H9 (cell line): ENCODE measurements at regions not wholly inside any gene's neighbourhood (a gene's known extent, or its start where the extent isn't known, plus 50 kb on each side); places are given as distances from the start of the nearest gene placed in this dataset.

Experiments used
- DNase-seq: peaks from one replicate; pipeline ENCODE4 v3.0.0-alpha.2; 2017
- H2AFZ ChIP-seq: one replicate; pipeline ENCODE4 v1.6.1; 2013; ENCODE audit warnings: mild to moderate bottlenecking, low read length, control low read depth, moderate library complexity
- H2AK5ac ChIP-seq: 2 replicates; pipeline ENCODE4 v1.6.1; 2013; ENCODE audit warnings: low read length, control low read depth, mixed read lengths; ENCODE audit not compliant: insufficient read length
- H2BK120ac ChIP-seq: one replicate; pipeline ENCODE4 v1.6.1; 2013; ENCODE audit warnings: low read depth, mild to moderate bottlenecking, low read length, control low read depth, inconsistent platforms; ENCODE audit not compliant: poor library complexity, severe bottlenecking
- H2BK12ac ChIP-seq: 2 replicates; pipeline ENCODE4 v1.6.1; 2013; ENCODE audit warnings: low read length, control low read depth, mixed read lengths, low read depth; ENCODE audit not compliant: insufficient read length
- H2BK15ac ChIP-seq: 2 replicates; pipeline ENCODE4 v1.6.1; 2013; ENCODE audit warnings: low read depth, low read length, control low read depth
- H2BK20ac ChIP-seq: one replicate; pipeline ENCODE4 v1.6.1; 2013; ENCODE audit warnings: low read depth, mild to moderate bottlenecking, low read length, control low read depth, inconsistent platforms; ENCODE audit not compliant: poor library complexity, severe bottlenecking
- H2BK5ac ChIP-seq: 2 replicates; pipeline ENCODE4 v1.6.1; 2013; ENCODE audit warnings: low read length, control low read depth, mixed read lengths; ENCODE audit not compliant: insufficient read length
- H3K14ac ChIP-seq: 2 replicates; pipeline ENCODE4 v1.6.1; 2013; ENCODE audit warnings: low read length, control low read depth; ENCODE audit not compliant: insufficient read depth
- H3K18ac ChIP-seq: 2 replicates; pipeline ENCODE4 v1.6.1; 2013; ENCODE audit warnings: low read depth, mild to moderate bottlenecking, mixed read lengths, low read length, control low read depth; ENCODE audit not compliant: insufficient read length
- H3K23ac ChIP-seq: 2 replicates; pipeline ENCODE4 v1.6.1; 2013; ENCODE audit warnings: low read length, control low read depth, mixed read lengths, low read depth; ENCODE audit not compliant: insufficient read length
- H3K23me2 ChIP-seq: 2 replicates; pipeline ENCODE4 v1.6.1; 2013; ENCODE audit warnings: low read depth, mild to moderate bottlenecking, mixed read lengths, low read length, control low read depth; ENCODE audit not compliant: insufficient read length, poor library complexity, severe bottlenecking
- H3K27ac ChIP-seq: 2 replicates; pipeline ENCODE4 v1.5.1; 2013; ENCODE audit warnings: low read length, control low read depth, mixed read lengths, low read depth; ENCODE audit not compliant: insufficient read length
- H3K27me3 ChIP-seq: 2 replicates; pipeline ENCODE4 v1.6.1; 2013; ENCODE audit warnings: low read length, control low read depth, inconsistent platforms; ENCODE audit not compliant: insufficient read depth
- H3K4ac ChIP-seq: 2 replicates; pipeline ENCODE4 v1.6.1; 2013; ENCODE audit warnings: low read depth, mild to moderate bottlenecking, control low read depth, inconsistent platforms, low read length, moderate library complexity
- H3K4me1 ChIP-seq: 2 replicates; pipeline ENCODE4 v1.6.1; 2013; ENCODE audit warnings: low read length, control low read depth, inconsistent platforms; ENCODE audit not compliant: insufficient read depth
- H3K4me2 ChIP-seq: 2 replicates; pipeline ENCODE4 v1.6.1; 2013; ENCODE audit warnings: low read length, control low read depth, mixed read lengths; ENCODE audit not compliant: insufficient read length, insufficient read depth
- H3K56ac ChIP-seq: 2 replicates; pipeline ENCODE4 v1.6.1; 2013; ENCODE audit warnings: low read depth, mild to moderate bottlenecking, mixed read lengths, low read length, control low read depth; ENCODE audit not compliant: insufficient read length
- H3K79me1 ChIP-seq: 2 replicates; pipeline ENCODE4 v1.6.1; 2013; ENCODE audit warnings: low read depth, mild to moderate bottlenecking, moderate library complexity, low read length, control low read depth, inconsistent platforms; ENCODE audit not compliant: insufficient read depth, poor library complexity, severe bottlenecking
- H3K79me2 ChIP-seq: 2 replicates; pipeline ENCODE4 v1.6.1; 2013; ENCODE audit warnings: low read length, control low read depth, inconsistent platforms; ENCODE audit not compliant: insufficient read depth
- H3K9ac ChIP-seq: 2 replicates; pipeline ENCODE4 v1.6.1; 2013; ENCODE audit warnings: low read length, control low read depth, mixed read lengths; ENCODE audit not compliant: insufficient read length; ENCODE audit errors: extremely low read depth
- H3K9me3 ChIP-seq: one replicate; pipeline ENCODE4 v1.6.1; 2013; ENCODE audit warnings: low read depth, low read length, inconsistent platforms; ENCODE audit not compliant: control insufficient read depth
- H3T11ph ChIP-seq: one replicate; pipeline ENCODE4 v1.6.1; 2013; ENCODE audit warnings: mild to moderate bottlenecking, low read length, control low read depth, inconsistent platforms
- H4K20me1 ChIP-seq: one replicate; pipeline ENCODE4 v1.6.1; 2013; ENCODE audit not compliant: control insufficient read depth, insufficient read length, insufficient read depth
- H4K5ac ChIP-seq: 2 replicates; pipeline ENCODE4 v1.6.1; 2013; ENCODE audit warnings: low read depth, mild to moderate bottlenecking, mixed read lengths, low read length, control low read depth; ENCODE audit not compliant: insufficient read length
- H4K8ac ChIP-seq: replicated peaks from 2 replicates; pipeline ENCODE4 v1.6.1; 2013; ENCODE audit warnings: low read length, control low read depth, mixed read lengths, low read depth; ENCODE audit not compliant: insufficient read length
- H4K91ac ChIP-seq: 2 replicates; pipeline ENCODE4 v1.6.1; 2013; ENCODE audit warnings: low read depth, mild to moderate bottlenecking, moderate library complexity, mixed read lengths, low read length, control low read depth; ENCODE audit not compliant: insufficient read length
- H3K27ac Mint-ChIP-seq, 3 experiments: 2 replicates in 2 of 3; 3 replicates in 1 of 3; pipeline ENCODE4 v1.8.0; 2020 to 2021; ENCODE audit warnings: mixed read lengths in 3 of 3, mild to moderate bottlenecking in 1 of 3, moderate library complexity in 1 of 3
- H3K27me3 Mint-ChIP-seq: 2 replicates; pipeline ENCODE4 v1.8.0; 2021; ENCODE audit warnings: low read depth, mild to moderate bottlenecking, moderate library complexity, mixed read lengths
- H3K36me3 Mint-ChIP-seq, 3 experiments: 2 replicates in 2 of 3; 3 replicates in 1 of 3; pipeline ENCODE4 v1.8.0; 2020 to 2021; ENCODE audit warnings: low read depth in 3 of 3, mixed read lengths in 3 of 3; ENCODE audit not compliant: insufficient read depth in 1 of 3
- H3K4me1 Mint-ChIP-seq, 2 experiments: 2 replicates each; pipeline ENCODE4 v1.8.0; 2020; ENCODE audit warnings: mixed read lengths in 2 of 2
- H3K4me3 Mint-ChIP-seq, 2 experiments: 2 replicates in 1 of 2; 3 replicates in 1 of 2; pipeline ENCODE4 v1.8.0; 2020 to 2021; ENCODE audit warnings: mild to moderate bottlenecking in 2 of 2, mixed read lengths in 2 of 2, moderate library complexity in 1 of 2
- H3K9me3 Mint-ChIP-seq, 2 experiments: 2 replicates in 1 of 2; 3 replicates in 1 of 2; pipeline ENCODE4 v1.8.0; 2020; ENCODE audit warnings: mild to moderate bottlenecking in 2 of 2, mixed read lengths in 2 of 2, moderate library complexity in 1 of 2
- CTCF ChIP-seq: fragments of 200-600 bp; sonication (generic); conservative IDR thresholded peaks from 3 replicates; pipeline ENCODE4 v1.8.0; 2021; ENCODE audit warnings: antibody characterized with exemption, mild to moderate bottlenecking

DNA sequence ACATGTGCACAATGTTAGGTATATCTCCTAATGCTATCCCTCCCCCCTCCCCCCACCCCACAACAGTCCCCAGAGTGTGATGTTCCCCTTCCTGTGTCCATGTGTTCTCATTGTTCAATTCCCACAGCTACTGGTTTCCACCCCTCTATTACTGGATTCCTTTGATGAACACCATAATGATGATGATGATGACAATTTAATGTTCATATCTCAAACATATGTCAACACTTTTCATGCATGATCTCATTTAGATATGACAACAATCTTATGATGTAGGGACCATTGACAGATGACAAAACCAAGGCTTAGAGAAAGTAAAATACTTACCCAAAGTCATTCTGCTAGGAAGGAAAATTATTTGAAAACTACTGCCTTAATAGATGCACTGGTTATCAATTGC, 97.6 kb downstream of the TMEM114 start:
- no peak overlapping the region for H4K91ac ChIP-seq
- no peak overlapping the region for H4K5ac ChIP-seq
- no peak overlapping the region for H2BK5ac ChIP-seq
- no peak overlapping the region for H3K18ac ChIP-seq
- no peaks in the 10 kb centered on the region for H4K20me1 ChIP-seq
- no peaks in the 10 kb centered on the region for H3K23me2 ChIP-seq
- Mint-ChIP-seq H3K9me3 (no peaks in the 10 kb centered on the region), H3K4me3 (no peak overlapping the region), H3K27me3 (peaks cover 41% of the 10 kb centered on the region), H3K4me1 (peaks cover 12 to 23% of the 10 kb centered on the region in 2 experiments), H3K27ac (no peak overlapping the region), H3K36me3 (no peaks in the 10 kb centered on the region)
- no peak overlapping the region for H3K4me2 ChIP-seq
- H3K56ac ChIP-seq, result no peak overlapping the region
- H3K27ac ChIP-seq, result no peak overlapping the region
- no peak overlapping the region for H2AK5ac ChIP-seq
- H2AFZ ChIP-seq, result no peak overlapping the region
- H3K79me1 ChIP-seq, result no peaks in the 10 kb centered on the region
- H3K23ac ChIP-seq, result no peak overlapping the region
- no peaks in the 10 kb centered on the region for H3K9me3 ChIP-seq
- no peak overlapping the region for H3K4ac ChIP-seq
- no peak for TF ChIP-seq CTCF
- no peaks in the 10 kb centered on the region for H3K4me1 ChIP-seq
- no peaks in the 10 kb centered on the region for H3K27me3 ChIP-seq
- no peak overlapping the region for H2BK15ac ChIP-seq
- no peak overlapping the region for H4K8ac ChIP-seq
- H3K9ac ChIP-seq, result no peak overlapping the region
- no peak overlapping the region for H3K14ac ChIP-seq
- no peak overlapping the region for H3T11ph ChIP-seq
- no peak overlapping the region for H2BK12ac ChIP-seq
- H3K79me2 ChIP-seq, result no peaks in the 10 kb centered on the region
- H2BK120ac ChIP-seq, result no peak overlapping the region
- DNase-seq, result no peak
- H2BK20ac ChIP-seq, result no peak overlapping the region
